ENCODE measurements at regions not wholly inside any gene's neighbourhood (a gene's known extent, or its start where the extent isn't known, plus 50 kb on each side); places are given as distances from the start of the nearest gene placed in this dataset.
A peak's percentile ranks its signal among the peaks of the same experiment; 100 is the strongest.

DNA sequence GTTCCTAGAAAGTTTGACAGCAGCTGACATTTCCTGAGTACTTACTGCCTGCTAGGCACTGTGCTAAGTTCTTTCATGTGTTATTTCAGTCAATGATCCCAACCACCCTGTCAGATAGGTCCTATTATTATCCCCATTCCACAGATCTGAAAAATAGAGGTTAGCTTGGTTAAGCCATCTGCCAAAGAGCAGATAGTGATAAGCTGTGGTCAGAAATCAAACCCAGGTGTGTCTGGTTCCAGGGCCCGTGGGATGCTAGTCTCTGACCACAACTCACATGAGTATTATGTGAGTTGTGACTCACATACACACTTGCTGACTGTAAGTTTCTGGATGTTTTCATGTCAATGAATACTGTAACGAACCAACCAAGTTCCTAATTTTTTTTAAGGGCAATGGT is 132.0 kb upstream of the APCDD1 start:
- TF ChIP-seq POLR2A (IDR thresholded peaks at IDR 0.05): no peak
- no peak for TF ChIP-seq POLR2AphosphoS5 (IDR thresholded peaks at IDR 0.05)
- TF ChIP-seq EP300 (IDR thresholded peaks at IDR 0.05): no peak
- TF ChIP-seq, protein P1, sequence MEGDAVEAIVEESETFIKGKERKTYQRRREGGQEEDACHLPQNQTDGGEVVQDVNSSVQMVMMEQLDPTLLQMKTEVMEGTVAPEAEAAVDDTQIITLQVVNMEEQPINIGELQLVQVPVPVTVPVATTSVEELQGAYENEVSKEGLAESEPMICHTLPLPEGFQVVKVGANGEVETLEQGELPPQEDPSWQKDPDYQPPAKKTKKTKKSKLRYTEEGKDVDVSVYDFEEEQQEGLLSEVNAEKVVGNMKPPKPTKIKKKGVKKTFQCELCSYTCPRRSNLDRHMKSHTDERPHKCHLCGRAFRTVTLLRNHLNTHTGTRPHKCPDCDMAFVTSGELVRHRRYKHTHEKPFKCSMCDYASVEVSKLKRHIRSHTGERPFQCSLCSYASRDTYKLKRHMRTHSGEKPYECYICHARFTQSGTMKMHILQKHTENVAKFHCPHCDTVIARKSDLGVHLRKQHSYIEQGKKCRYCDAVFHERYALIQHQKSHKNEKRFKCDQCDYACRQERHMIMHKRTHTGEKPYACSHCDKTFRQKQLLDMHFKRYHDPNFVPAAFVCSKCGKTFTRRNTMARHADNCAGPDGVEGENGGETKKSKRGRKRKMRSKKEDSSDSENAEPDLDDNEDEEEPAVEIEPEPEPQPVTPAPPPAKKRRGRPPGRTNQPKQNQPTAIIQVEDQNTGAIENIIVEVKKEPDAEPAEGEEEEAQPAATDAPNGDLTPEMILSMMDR (IDR thresholded peaks at IDR 0.05): no peak
- ATAC-seq (ENCODE audit: low FRiP score in 2 of 2) (no peak), DNase-seq (no peak)
- Histone ChIP-seq H3K4me3 (no peak overlapping the region), H3K9me3 (no peaks in the 10 kb centered on the region), H3K27ac (no peak overlapping the region), H3K36me3 (no peaks in the 10 kb centered on the region), H3K27me3 (no peaks in the 10 kb centered on the region), H3K4me1 (no peaks in the 10 kb centered on the region)
- 72 to 84% methylated on average over 2 of the region's 2 CpGs for WGBS, 2 donors

DNA sequence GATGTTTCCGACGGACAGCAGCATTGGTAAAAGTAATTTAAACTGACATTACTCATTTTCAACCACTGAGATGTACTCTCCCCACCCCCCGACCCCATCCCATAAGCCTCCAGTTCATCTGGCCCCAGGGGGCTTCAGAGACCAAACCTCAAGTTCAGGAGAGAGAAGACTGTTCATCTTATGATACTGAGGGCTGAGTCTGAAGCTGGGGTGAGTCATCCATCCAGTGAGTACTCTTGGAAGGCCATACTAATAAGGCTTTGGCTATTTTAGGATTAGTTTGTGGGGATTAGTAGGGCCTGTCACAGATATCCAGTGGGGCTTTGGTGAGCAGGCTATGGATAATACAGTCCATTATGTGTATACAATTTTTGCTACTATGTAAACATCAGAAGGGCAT is 125.3 kb upstream of the APCDD1 start:
- Histone ChIP-seq H3K27ac (no peak overlapping the region), H3K4me1 (no peaks in the 10 kb centered on the region), H3K36me3 (no peaks in the 10 kb centered on the region), H3K9me3 (no peaks in the 10 kb centered on the region), H3K4me3 (no peak overlapping the region), H3K27me3 (no peaks in the 10 kb centered on the region)
- whole genome bisulfite sequencing, 2 donors: 91 to 92% methylated on average over 3 of the region's 3 CpGs
- TF ChIP-seq POLR2A (IDR thresholded peaks at IDR 0.05) (no peak), EP300 (IDR thresholded peaks at IDR 0.05) (no peak), POLR2AphosphoS5 (IDR thresholded peaks at IDR 0.05) (no peak)
- TF ChIP-seq, protein P1 (IDR thresholded peaks at IDR 0.05): no peak
- no peak for ATAC-seq (ENCODE audit: low FRiP score in 2 of 2)
- no peak for DNase-seq

DNA sequence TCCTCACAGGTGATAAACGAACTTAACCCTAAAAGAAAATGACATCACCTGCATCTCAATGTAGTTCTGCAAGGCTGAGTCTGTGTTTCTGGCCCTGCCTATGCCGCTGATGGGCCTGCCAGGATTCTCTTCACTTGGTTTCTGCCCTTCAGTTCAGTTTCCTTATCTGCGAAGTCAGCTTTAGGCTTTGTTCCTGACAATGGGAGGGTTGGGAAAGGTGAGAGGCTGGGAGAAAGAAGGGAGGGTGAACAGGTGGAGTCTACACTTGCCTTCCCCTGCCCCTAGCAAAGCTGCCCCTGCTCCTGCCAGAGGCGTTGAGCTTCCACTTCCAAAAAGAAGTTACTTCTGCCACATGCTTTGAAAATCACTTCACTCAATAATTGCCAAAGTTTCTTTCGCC is 124.0 kb upstream of the APCDD1 start:
- Histone ChIP-seq H3K4me3 (no peak overlapping the region), H3K36me3 (no peaks in the 10 kb centered on the region), H3K9me3 (no peaks in the 10 kb centered on the region), H3K27ac (no peak overlapping the region), H3K27me3 (no peaks in the 10 kb centered on the region), H3K4me1 (no peaks in the 10 kb centered on the region)
- TF ChIP-seq POLR2AphosphoS5 (IDR thresholded peaks at IDR 0.05) (no peak), EP300 (IDR thresholded peaks at IDR 0.05) (no peak), POLR2A (IDR thresholded peaks at IDR 0.05) (no peak)
- TF ChIP-seq, protein P1 (IDR thresholded peaks at IDR 0.05): no peak
- 88 to 89% methylated on average over 5 of the region's 5 CpGs for WGBS, 2 donors
- no peak for DNase-seq
- no peak for ATAC-seq (ENCODE audit: low FRiP score in 2 of 2)

DNA sequence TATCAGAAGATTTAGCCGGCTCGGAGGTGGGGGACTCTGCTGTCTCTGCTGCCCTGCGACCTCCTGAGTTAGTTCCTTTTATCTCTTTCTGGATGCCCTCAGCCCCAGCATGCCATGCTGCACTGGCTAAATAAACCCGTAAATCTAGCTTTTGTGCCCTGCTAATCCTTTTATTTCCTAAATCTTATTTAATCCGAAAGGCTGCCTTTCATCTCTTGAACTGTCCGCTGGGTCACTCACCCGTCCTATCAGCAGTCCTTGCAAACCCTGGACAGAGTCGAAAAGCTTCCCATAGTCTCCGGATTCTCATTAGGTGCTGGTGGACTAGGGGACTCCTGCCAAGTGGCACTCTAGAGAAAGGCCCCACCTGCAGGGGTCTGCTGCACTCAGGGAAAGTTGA is 122.0 kb upstream of the APCDD1 start:
- H3K27ac ChIP-seq: no peak overlapping the region
- no peak overlapping the region for H3K4me3 ChIP-seq
- DNase-seq (no peak), ATAC-seq (ENCODE audit: low FRiP score in 2 of 2) (no peak)
- no peaks in the 10 kb centered on the region for H3K9me3 ChIP-seq
- H3K27me3 ChIP-seq: no peaks in the 10 kb centered on the region
- no peak for TF ChIP-seq EP300 (IDR thresholded peaks at IDR 0.05)
- peaks cover 0 to 4% (median under 1%) of the 10 kb centered on the region in 4 donors for H3K4me1 ChIP-seq
- WGBS, 2 donors: 92 to 96% methylated on average over 9 of the region's 9 CpGs
- no peaks in the 10 kb centered on the region for H3K36me3 ChIP-seq

DNA sequence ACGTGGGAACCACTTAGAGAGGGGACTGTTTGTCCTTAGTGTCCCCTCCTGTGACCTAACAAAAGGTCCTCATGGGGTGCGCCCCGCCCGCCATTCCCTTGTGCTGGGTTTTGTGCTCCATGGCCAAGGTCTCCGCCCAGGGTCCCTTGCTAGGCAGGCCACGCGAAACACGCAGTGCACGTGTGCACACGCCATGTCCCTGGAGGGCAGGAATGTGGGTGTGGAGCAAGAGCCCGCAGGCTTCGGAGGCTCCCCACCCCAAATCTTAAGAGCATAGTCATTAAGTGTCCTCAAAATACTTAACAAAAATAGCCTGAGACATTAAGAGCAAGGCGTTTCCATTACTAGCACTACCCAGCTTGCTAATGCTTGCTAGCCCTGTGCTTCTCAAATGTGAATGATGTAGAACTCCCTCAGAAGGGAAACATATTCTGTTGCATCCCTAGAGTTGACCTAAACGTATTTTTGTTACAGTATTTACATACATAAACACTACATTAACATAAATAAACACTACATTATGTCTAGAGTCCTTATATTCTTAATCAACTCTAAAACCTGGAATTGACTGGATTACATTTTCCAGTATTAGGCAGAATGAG is 117.6 kb upstream of the APCDD1 start:
- peak; percentile 58 to 85 for DNase-seq
- 72 to 77% methylated on average over 14 of the region's 14 CpGs for WGBS, 2 donors
- Histone ChIP-seq H3K27me3 (no peaks in the 10 kb centered on the region), H3K4me1 (peaks cover 0 to 9% (median 2%) of the 10 kb centered on the region in 4 donors), H3K27ac (peak overlapping the region in 2 of 4 donors; percentile 16 to 49), H3K36me3 (no peaks in the 10 kb centered on the region), H3K9me3 (no peaks in the 10 kb centered on the region), H3K4me3 (no peak overlapping the region)
- peak; percentile 79 to 91 for ATAC-seq (ENCODE audit: low FRiP score in 2 of 2)
- TF ChIP-seq, protein P1 (IDR thresholded peaks at IDR 0.05): no peak
- TF ChIP-seq POLR2AphosphoS5 (IDR thresholded peaks at IDR 0.05) (peak in 1 of 2 donors; percentile 47), EP300 (IDR thresholded peaks at IDR 0.05) (peak in 2 of 4 donors; percentile 3 to 58), POLR2A (IDR thresholded peaks at IDR 0.05) (peak in 1 of 4 donors; percentile 14)
